Islet of Langerhans (tissue), 1 donor: ENCODE measurements at regions not wholly inside any gene's neighbourhood (a gene's known extent, or its start where the extent isn't known, plus 50 kb on each side); places are given as distances from the start of the nearest gene placed in this dataset.
"Not testable (repeated sequence)": the region's sequence is repeated elsewhere in the genome, so short reads cannot be mapped to it uniquely, and the experiment has no call there.

ENCODE experiments used
- FAIRE-seq: peaks from one replicate; lab custom pipeline; 2011; peaks lifted over from hg19 to GRCh38; lab: Jason Lieb, UNC

GRCh38 chr4:132266374-132266773 is 882.7 kb upstream of the PCDH10 start:
- FAIRE-seq = no peak

- no peak for FAIRE-seq
Observed at GRCh38 chr4:132267321-132267720, 881.8 kb upstream of the PCDH10 start.

DNA sequence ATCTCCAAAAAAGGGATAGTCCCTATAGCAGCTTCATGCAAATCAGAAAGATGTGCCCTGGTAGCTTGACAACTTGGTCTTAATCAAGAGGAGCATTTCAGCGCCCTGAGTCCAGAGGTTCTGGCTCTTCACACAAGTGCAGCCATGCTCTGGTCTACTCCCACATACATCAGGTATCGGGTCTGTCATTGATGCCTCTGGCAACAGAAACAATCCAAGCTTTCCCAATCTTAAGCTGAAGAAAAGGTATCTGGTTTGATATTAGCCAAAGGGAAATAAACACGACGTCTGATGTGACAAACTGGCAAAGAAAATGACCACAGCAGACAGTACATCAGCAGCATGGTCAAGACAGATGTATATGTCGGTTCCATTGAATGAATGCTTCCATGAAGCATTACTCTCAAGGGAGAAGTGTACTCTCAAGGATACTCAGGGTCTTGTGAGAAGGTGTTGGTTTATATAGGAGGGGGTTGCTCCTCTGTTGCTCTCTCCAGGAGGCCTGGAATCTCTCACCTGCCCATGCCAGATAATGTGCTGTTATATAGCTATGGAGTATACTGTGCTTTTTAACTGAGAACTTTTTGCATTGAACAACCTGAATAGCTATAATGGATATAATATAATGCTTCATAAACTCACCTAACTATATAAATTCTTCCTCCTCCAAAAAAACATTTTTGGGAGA is 879.6 kb upstream of the PCDH10 start:
- no peak for FAIRE-seq

DNA sequence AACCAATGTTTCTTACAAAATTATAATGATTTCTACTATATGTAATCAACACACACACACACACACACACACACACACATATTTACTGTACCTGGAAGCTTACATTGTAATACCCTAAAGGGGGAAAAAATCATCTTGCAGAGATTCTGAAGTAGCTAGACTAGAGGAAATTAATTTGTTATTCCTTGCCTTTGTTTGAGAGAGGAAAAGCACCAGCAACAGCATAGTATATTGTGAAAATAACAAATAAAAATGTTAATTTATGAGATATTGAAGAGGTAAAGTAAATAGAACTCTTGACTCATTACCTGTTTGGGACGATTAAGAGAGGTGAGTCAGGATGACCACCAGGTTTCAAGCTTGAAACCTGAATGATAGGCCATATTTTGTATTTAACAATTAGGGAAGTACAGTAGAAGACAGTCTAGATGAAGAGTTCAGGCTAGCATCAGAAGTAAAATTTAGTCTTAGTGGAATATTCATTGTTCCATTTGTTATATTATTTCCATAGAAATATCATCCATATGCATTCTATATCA is 873.4 kb upstream of the PCDH10 start:
- FAIRE-seq = no peak

- FAIRE-seq = no peak
Observed at GRCh38 chr4:132276185-132276584, 872.9 kb upstream of the PCDH10 start.

DNA sequence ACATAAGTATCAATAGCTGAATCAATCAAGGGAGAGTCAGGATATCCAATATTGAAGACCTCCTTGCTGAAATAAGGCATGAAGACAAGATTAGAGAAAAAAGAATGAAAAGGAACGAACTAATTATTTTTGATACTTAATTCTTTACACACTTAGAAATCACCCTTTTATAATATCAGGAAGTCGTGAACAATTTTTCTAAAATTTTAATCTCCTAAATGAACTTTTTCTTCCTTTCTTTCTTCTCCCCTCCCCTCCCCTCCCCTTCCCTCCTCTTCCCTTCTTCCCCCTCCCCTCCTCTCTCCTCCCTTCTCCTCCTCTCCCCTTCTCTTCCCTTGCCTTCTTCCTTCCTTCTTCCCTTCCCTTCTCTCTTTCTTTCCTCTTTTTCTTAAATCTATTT is 872.1 kb upstream of the PCDH10 start:
- FAIRE-seq = no peak

DNA sequence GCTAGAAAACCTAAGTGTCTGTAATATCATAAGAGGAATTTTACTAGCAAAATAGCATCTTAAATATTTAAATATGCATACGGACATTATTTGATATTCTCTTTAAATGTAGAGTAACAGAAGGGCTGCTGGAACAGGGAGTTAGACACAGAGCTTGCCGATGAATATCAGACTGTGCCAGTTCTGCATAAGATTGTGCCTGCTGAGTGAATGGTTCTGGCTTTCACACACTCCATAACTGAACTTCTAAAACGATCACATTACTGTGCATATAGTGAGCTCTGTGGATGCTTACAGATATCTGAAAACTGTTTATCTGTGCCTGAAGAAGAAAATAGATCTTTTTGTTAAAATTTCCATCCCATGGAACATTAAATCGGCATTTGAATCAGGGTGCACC is 867.4 kb upstream of the PCDH10 start:
- no peak for FAIRE-seq

DNA sequence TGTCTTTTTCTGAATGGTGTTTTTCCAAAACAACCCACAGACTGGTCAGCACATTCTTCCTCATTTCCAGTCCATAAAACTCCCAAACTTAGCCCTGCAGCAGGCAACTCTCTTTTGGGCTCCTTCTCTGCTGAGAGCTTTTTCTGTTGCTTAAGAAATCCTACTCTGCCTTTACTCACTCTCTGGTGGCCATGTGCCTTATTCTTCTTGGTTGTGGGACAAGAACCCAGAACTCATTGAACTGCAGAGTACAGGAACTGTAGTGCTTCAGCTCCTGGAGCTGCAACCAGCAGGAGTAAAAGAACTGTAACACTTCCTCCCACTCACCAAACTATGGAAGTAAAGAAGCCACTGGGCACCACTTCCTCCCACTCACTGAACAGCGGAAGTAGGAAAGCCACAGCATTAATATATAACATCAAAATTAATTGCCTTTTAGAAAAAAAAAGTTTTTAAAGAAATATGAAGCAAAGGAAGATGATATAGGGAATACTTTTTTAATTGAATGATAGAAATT is 864.1 kb upstream of the PCDH10 start:
- FAIRE-seq = no peak

GRCh38 chr4:132297346-132297745 is 851.7 kb upstream of the PCDH10 start:
- no peak for FAIRE-seq

GRCh38 chr4:132299841-132300240 is 849.3 kb upstream of the PCDH10 start:
- FAIRE-seq = no peak

DNA sequence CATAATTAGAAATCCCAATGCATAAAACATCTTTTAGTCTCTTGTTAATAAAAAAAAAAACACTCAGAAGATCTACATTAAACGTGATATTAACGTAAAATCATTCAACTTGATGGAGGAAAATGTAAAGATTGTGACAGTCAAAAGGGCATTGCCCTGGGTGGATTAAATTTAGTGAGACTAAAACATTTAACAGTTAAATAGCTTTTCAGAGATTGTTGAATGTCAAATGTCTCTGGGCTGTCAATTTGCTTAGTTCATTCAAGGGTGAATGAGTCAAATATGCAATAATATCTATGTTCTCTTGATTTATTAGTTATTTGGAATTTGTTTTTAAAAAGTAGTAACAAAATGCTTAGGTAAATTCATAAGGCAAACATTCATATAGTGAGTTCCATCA is 836.6 kb upstream of the PCDH10 start:
- FAIRE-seq = no peak

DNA sequence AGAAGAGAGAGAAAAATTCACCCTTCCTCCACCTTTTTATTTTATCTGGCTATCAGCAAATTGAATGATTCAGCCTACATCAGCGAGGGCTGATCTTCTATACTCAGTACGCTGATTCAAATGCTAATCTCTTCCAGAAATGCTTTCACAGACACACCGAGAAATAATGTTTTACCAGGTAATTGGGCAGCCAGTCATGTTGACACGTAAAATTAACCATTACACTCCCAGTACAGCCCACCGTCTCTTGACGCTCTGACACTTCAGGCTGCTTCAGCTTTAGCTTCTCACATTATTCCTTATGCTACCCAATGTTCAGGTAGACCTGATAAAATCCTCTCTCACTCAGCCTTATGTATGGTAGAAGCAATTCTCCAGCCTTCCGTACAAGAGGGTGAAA is 835.2 kb upstream of the PCDH10 start:
- FAIRE-seq = no peak

GRCh38 chr4:132316738-132317137 is 832.4 kb upstream of the PCDH10 start:
- FAIRE-seq = no peak

GRCh38 chr4:132317923-132318322 is 831.2 kb upstream of the PCDH10 start:
- no peak for FAIRE-seq

GRCh38 chr4:132328761-132329160 is 820.3 kb upstream of the PCDH10 start:
- FAIRE-seq = no peak

GRCh38 chr4:132330994-132331393 is 818.1 kb upstream of the PCDH10 start:
- FAIRE-seq = no peak

DNA sequence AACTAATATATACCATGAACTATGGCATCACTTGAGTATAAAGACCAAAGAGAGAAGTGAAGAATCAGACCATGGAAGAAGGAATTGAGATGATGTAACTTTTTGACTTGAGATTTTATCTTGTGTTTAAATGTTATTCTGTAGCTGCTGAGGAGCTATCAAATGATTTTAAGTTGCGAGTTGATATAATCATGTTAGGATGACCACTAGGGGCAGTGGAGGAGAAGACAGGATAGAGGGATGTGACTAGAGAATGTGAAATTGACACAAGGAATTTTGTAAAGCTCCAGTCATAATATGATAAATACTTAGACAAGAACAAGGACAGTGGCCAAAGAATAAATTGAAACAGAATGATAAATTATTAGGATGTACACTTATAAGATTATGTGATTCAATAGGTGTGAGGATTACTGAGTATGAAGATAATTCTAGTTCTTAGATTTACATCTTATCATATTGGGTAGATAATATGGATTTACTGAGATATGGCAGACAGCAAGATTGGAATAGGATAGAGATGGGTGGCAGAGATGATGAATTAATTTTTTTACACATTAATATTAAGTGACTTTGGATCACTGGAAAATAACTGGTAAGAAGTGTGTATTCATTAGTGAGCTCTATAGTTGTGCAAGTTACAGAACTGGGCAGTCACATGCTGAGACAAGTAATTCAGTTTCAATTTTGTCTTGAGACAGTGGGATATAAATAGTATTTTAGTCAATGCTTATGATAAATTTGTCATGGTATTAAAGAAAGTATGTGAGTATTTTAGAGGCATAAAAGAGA is 816.0 kb upstream of the PCDH10 start:
- FAIRE-seq = no peak

GRCh38 chr4:132333724-132334047 is 815.4 kb upstream of the PCDH10 start:
- no peak for FAIRE-seq

DNA sequence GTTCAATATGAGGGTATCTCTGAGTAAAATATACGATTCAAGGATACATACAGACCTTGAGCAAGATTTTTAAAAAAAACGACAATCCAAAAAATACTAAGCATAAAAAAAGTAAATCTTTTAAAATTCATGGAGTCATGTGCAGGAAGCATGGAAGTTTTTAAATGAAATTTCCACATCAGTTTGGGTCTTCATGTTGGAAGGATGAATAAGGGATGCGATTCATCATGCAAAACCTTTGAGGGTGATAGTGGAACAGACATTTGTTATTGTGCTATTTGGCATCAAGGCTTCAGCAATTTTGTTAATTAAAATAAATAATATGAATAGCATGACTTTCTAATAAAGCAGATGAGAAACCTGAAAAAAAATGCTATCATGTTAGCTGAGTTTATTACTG is 815.0 kb upstream of the PCDH10 start:
- no peak for FAIRE-seq

DNA sequence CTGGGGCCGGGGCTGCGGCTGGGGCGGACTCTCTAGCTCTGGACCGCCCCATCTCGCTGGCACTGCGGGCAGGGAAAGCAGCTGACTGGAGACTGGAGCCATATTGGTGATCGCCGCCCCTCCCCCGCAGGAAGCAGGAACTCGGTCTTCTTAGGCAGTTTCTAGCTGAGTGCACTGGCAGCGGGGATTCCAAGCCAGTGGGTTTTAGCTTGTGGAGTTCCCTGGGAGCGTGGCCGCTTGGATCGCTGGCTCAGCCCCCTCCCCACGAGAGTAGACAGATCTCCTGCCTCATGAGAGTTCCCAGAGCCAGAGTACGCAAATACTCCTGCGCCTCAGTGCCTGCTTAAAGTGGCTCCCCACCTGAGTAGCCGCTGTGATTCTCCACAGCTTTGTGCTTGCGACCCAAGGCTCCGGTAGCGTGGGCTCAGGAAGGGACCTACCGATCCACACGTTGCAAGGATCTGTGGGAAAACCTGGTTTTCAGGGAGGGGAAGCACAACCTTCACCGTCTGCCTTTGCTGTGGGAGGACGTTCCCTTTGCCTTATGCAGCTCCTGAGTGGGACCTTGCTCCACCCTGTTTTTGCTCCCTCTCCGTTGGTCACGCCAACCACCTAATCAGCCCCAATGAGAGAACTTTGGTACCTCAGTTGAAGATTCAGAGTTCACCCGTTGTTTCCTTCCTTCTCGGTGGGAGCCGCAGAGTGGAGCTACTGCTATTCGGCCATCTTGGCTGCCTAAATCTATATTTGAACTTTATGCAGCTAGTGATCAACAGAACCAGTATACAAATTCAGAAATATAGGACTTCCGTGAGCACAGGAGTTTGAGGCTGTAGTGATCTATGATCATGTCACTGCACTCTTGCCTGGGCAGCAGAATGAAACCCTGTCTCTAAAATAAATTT is 803.9 kb upstream of the PCDH10 start:
- FAIRE-seq = no peak

GRCh38 chr4:132346016-132346415 is 803.1 kb upstream of the PCDH10 start:
- no peak for FAIRE-seq

GRCh38 chr4:132351606-132352005 is 797.5 kb upstream of the PCDH10 start:
- not testable (repeated sequence) for FAIRE-seq

DNA sequence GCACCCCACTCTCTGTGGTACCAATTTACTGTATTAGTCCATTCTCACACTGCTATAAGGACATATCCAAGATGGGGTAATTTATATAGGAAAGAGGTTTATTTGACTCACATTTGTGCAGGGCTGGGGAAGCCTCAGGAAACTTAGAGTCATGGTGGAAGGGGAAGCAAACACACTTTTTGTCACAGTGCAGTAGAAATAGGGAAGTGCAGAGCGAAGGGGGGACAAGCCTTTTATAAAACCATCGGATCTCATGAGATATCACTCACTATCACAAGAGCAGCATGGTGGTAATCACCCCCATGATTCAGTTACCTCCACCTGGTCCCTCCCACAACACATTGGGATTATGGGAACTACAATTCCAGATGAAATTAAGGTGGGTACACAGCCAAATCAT is 766.9 kb upstream of the PCDH10 start:
- FAIRE-seq = no peak
